ENCODE measurements at regions not wholly inside any gene's neighbourhood (a gene's known extent, or its start where the extent isn't known, plus 50 kb on each side); places are given as distances from the start of the nearest gene placed in this dataset.

- H3K4me2 ChIP-seq (ENCODE audit: control insufficient read depth, insufficient read depth), result no peak overlapping the region
- intact Hi-C loops (cut with micrococcal nuclease; ENCODE audit: unreplicated experiment), result no loop called here
- no peak overlapping the region for H2AFZ ChIP-seq (ENCODE audit: control insufficient read depth, low read depth, low read length)
These were observed 78.7 kb downstream of the SYNE3 start for GRCh38 chr14:95437715-95438114.

GRCh38 chr14:95436354-95436753 lies 80.1 kb downstream of the SYNE3 start:
- H4K20me1 ChIP-seq (ENCODE audit: control insufficient read depth, insufficient read depth), result no peaks in the 10 kb centered on the region
- no peaks in the 10 kb centered on the region; the same call in 2 of the 3 replicates for H3K9me3 ChIP-seq (replicated peaks; ENCODE audit: control insufficient read depth, insufficient read depth, low read length)
- no peak overlapping the region for H2AFZ ChIP-seq (ENCODE audit: control insufficient read depth, low read depth, low read length)
- H3K4me1 ChIP-seq (ENCODE audit: control insufficient read depth, insufficient read depth, low read length), result no peaks in the 10 kb centered on the region
- SMC1A ChIA-PET (ENCODE audit: uncharacterized antibody, unreplicated experiment), result interaction anchor here (1.8 kb wide), 1 partner anchor 11 kb away, joined by 5 read pairs; no protein-coding TSS in a partner anchor
- H3K9ac ChIP-seq (ENCODE audit: control insufficient read depth, insufficient read depth, low read length), result no peak overlapping the region
- H3K27ac ChIP-seq (ENCODE audit: control insufficient read depth, insufficient read depth), result no peak overlapping the region
- no peak for TF ChIP-seq BMI1 (IDR thresholded peaks at IDR 0.05; ENCODE audit: borderline replicate concordance)
- TF ChIP-seq CREM (IDR thresholded peaks at IDR 0.05; ENCODE audit: low read depth), result no peak
- no peak for TF ChIP-seq TAF1 (IDR thresholded peaks at IDR 0.05; ENCODE audit: borderline replicate concordance, low read depth, low read length)
- H3K36me3 ChIP-seq (ENCODE audit: control insufficient read depth in 2 of 2, insufficient read depth in 2 of 2, low read length in 1 of 2), result peaks cover 16 to 56% of the 10 kb centered on the region in 2 experiments
- in situ Hi-C loops (cut with MboI) (no loop called here), intact Hi-C loops (cut with micrococcal nuclease; ENCODE audit: unreplicated experiment) (no loop called here)
- ATAC-seq (no peak), DNase-seq (ENCODE audit: low read depth, low spot score) (no peak), FAIRE-seq (no peak)
- no peak overlapping the region for H3K4me3 ChIP-seq
- CTCF ChIA-PET, result interaction anchor here (1.0 to 22.2 kb wide), 4 partner anchors 9 to 95 kb away, joined by 3 to 525 read pairs (median 12); partner anchors contain the start of gene SYNE3
- H3K79me2 ChIP-seq (ENCODE audit: control insufficient read depth, insufficient read depth, low read length), result no peaks in the 10 kb centered on the region
- 94% methylated on average over 4 of the region's 4 CpGs for WGBS (ENCODE audit: insufficient coverage, insufficient replicate concordance, low lambda C conversion rate, missing lambda C conversion rate)
- RAD21 ChIA-PET (ENCODE audit: unreplicated experiment), result interaction anchor here (2.9 kb wide), 1 partner anchor 91 kb away, joined by 9 read pairs; no protein-coding TSS in a partner anchor
- POLR2A ChIA-PET, result no interaction called here
- no TSS peak for BruUV-seq (replicated peaks)
- no peak overlapping the region for H3K4me2 ChIP-seq (ENCODE audit: control insufficient read depth, insufficient read depth)
- no peaks in the 10 kb centered on the region for H3K27me3 ChIP-seq (replicated peaks in 1 of 2; ENCODE audit: control insufficient read depth in 2 of 2, insufficient read depth in 2 of 2, low read length in 1 of 2)

More at GRCh38 chr14:95437715-95438114, 78.7 kb downstream of the SYNE3 start:
- in situ Hi-C loops (cut with MboI), result no loop called here
- no peak overlapping the region for H3K9ac ChIP-seq (ENCODE audit: control insufficient read depth, insufficient read depth, low read length)
- ChIA-PET CTCF (interaction anchor here (0.6 to 22.2 kb wide), 6 partner anchors 9 to 109 kb away, joined by 3 to 525 read pairs (median 4); partner anchors contain the start of gene SYNE3), POLR2A (interaction anchor here (0.7 kb wide), 1 partner anchor 20 kb away, joined by 3 read pairs; no protein-coding TSS in a partner anchor), SMC1A (ENCODE audit: uncharacterized antibody, unreplicated experiment) (interaction anchor here (1.1 to 1.6 kb wide), 3 partner anchors 9 to 89 kb away, joined by 4 to 5 read pairs (median 5); no protein-coding TSS in a partner anchor), RAD21 (ENCODE audit: unreplicated experiment) (interaction anchor here (0.8 to 2.9 kb wide), 2 partner anchors 90 to 99 kb away, joined by 3 to 9 read pairs; no protein-coding TSS in a partner anchor)
- no peaks in the 10 kb centered on the region for H3K79me2 ChIP-seq (ENCODE audit: control insufficient read depth, insufficient read depth, low read length)
- no peaks in the 10 kb centered on the region; the same call in 2 of the 3 replicates for H3K9me3 ChIP-seq (replicated peaks; ENCODE audit: control insufficient read depth, insufficient read depth, low read length)
- no peak overlapping the region for H3K27ac ChIP-seq (ENCODE audit: control insufficient read depth, insufficient read depth)
- TF ChIP-seq NR2C1 (IDR thresholded peaks at IDR 0.05) (no peak), BMI1 (IDR thresholded peaks at IDR 0.05; ENCODE audit: borderline replicate concordance) (no peak), GABPA (IDR thresholded peaks at IDR 0.05; ENCODE audit: low read depth) (no peak)
- no TSS peak for BruUV-seq (replicated peaks)
- H3K4me1 ChIP-seq (ENCODE audit: control insufficient read depth, insufficient read depth, low read length), result no peaks in the 10 kb centered on the region
- no peak overlapping the region for H3K4me3 ChIP-seq
- no peaks in the 10 kb centered on the region for H3K27me3 ChIP-seq (replicated peaks in 1 of 2; ENCODE audit: control insufficient read depth in 2 of 2, insufficient read depth in 2 of 2, low read length in 1 of 2)
- no peaks in the 10 kb centered on the region for H4K20me1 ChIP-seq (ENCODE audit: control insufficient read depth, insufficient read depth)
- ATAC-seq, result no peak
- no peak for DNase-seq (ENCODE audit: low read depth, low spot score)
- FAIRE-seq, result no peak
- peaks cover 12 to 47% of the 10 kb centered on the region in 2 experiments for H3K36me3 ChIP-seq (ENCODE audit: control insufficient read depth in 2 of 2, insufficient read depth in 2 of 2, low read length in 1 of 2)
- WGBS (ENCODE audit: insufficient coverage, insufficient replicate concordance, low lambda C conversion rate, missing lambda C conversion rate), result 28% methylated on average over 5 of the region's 5 CpGs

Measured in GM12878 (cell line).